PC-3 (cell line): ENCODE measurements at regions not wholly inside any gene's neighbourhood (a gene's known extent, or its start where the extent isn't known, plus 50 kb on each side); places are given as distances from the start of the nearest gene placed in this dataset.

Experiments
- CTCF ChIP-seq: fragments of 300-600 bp; sonication (generic); conservative IDR thresholded peaks from 2 replicates; pipeline ENCODE4 v1.5.1; 2017; ENCODE audit warnings: antibody characterized with exemption, low read depth, mild to moderate bottlenecking, low read length
- EZH2 ChIP-seq: fragments of 300-600 bp; sonication (generic); IDR thresholded peaks from one replicate; pipeline ENCODE4 v1.6.1; 2017; ENCODE audit warnings: antibody characterized with exemption, mild to moderate bottlenecking, low read length; ENCODE audit not compliant: unreplicated experiment
- EZH2phosphoT487 ChIP-seq: fragments of 300-600 bp; sonication (generic); IDR thresholded peaks from 2 replicates; pipeline ENCODE4 v1.6.1; 2018; ENCODE audit warnings: mild to moderate bottlenecking, antibody characterized with exemption, low read length, borderline replicate concordance

GRCh38 chr1:170604889-170605288, 59.0 kb upstream of the PRRX1 start:
- TF ChIP-seq CTCF (no peak), EZH2 (no peak), EZH2phosphoT487 (no peak)
